Stimulated activated CD4-positive, alpha-beta T cell treated with anti-CD3 and anti-CD28 coated beads, Interleukin-1b, Interleukin-23, amount 100 ng/mL, for 48 hours (primary cell): ENCODE measurements at regions not wholly inside any gene's neighbourhood (a gene's known extent, or its start where the extent isn't known, plus 50 kb on each side); places are given as distances from the start of the nearest gene placed in this dataset.

Experiments used
- DNase-seq: peaks from one replicate; pipeline ENCODE4 v3.0.0-alpha.2; 2020

DNA sequence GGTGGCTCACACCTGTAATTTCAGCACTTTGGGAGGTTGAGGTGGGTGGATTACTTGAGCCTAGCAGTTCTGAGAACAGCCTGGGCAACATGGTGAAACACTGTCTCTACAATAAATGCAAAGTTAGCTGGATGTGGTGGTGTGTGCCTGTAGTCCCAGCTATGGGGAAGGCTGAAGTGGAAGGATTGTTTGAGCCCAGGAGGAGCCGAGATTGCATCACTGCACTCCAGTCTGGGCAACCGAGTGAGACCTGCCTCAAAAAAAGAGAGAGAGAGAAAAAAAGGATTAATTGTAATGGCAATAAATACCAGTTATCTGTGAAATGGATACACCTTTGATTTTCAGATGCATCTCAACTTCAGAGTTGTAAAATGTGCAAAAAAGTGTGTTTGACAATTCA lies 58.8 kb downstream of the SPRY1 start:
- no peak for DNase-seq

DNA sequence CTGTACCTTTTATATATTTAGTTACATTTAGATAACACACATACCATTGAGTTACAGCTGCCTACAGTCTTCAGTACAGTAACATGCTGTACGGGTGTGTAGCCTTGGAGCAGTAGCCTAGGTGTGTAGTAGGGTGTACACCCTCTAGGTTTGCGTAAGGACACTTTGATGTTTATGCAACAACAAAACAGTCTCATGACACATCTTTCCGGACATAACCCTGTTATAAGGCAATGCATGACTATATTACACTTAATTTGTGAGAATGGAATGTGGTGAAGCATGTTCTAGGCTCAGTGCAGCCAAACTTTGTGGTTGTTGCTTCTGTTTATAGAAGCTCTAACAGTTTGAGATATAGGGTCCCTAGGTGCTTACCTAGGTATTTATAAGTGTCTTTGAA lies 65.4 kb downstream of the SPRY1 start:
- DNase-seq, result no peak

DNA sequence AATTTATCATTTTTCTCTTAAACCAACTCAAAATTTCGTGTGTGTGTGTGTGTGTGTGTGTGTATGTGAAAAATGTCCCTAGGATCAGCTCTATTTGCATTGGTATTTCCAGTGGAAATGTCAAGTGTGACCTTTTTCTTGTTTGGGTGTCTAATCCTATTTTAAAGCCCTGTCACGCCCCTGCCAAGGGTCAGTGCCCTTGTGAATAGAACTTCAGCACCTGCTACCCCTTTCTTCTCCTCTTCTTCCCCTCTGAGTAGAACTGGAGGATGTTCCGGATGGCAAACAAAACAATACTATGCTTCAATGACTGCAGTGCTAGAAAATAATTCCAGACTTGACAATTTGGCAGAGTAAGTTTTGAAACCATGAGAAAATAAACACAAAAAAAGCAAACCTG lies 67.3 kb downstream of the SPRY1 start:
- DNase-seq, result no peak

DNA sequence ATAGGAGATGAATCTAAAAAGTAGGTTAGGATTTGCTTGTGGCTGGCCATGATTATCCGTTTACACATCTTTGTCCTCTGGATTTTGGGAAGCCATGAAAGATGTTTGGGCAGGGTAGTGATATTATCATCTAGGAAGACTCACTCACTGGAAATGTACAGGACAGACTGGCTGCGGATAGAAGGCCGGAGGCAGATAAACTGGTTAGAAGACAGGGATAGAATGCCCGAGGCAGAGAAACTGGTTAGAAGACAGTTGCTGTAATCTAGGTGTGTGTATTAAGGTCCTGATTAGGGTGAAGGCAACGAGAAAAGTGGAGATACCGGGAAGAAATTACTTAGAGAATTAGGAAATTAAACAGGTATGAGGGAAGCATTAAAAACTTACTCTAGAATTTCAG lies 68.8 kb downstream of the SPRY1 start:
- DNase-seq, result no peak

DNA sequence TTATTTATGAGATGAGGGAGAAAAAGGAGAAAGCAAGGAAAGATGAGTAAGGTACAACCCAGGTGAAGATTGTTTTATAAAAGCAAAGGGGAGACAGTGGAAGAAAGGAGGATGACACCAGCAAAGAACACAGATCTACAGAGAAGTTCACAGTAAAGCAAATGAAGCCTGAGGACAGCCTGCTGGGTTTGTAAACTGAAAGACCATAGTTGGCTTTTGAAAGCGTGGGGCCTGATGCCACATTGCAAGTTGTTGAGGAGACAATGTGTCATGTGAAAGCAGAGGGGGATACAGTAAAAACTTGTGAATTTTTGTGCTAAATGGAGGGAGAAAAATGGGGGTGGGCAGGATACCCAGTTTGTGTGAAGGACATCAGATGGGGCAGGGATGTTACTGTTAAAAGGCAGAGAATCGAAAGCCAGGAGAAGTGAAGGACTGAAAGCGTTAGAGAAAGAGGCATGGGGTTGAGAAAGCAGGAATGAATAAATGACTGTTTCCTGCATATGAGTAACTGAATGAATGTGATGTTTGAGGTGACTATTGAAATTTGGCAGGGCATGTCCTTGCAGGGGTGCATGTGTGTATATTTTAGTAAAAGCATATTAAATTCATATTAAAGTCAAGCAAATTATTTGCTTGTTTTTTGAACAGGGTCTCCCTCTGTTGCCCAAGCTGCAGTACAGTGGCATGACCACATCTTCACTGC lies 69.6 kb downstream of the SPRY1 start:
- DNase-seq, result no peak

DNA sequence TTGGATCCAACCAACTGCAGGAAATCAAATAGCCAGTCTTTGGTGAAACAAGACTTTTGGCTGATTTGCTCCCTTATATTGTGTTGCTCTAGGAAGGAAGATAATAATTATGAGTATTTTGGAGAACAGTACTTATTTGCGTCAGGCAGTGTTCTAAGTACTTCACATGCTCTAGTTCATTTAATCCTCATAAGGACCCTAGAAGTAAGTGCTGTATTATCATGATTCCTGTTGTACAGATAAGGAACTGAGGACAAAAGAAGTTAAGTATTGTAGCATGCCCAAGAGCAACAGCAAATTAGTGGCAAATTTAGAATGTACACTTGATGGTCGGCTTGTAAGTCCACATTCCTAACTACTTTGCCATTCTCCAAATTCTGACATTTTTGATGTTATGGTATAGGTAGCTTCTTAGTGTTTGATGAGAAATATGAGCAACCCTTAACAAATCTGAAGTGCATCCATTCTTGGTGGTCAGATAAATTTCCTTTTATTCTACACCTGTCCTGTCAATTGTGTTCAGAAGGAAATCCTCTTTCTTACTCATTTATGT lies 72.0 kb downstream of the SPRY1 start:
- no peak for DNase-seq

DNA sequence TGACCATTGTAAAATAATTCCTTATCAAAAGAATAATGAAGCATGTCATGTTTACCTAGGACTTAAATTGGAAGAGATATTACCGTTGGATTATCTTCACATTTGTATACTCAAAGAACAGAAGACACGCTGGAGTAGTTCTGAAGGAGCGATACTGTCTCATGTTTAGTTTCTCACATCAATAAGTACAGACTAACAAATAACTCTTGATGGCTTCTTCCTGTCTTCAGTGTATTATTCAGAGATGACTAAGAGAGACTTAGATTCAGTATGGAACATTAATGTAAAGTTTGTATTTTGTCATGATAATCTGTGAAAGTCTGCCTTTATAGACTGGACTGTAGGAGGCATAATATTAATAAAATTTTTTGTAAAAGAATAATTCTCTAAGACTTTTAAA lies 72.7 kb downstream of the SPRY1 start:
- DNase-seq, result no peak

DNA sequence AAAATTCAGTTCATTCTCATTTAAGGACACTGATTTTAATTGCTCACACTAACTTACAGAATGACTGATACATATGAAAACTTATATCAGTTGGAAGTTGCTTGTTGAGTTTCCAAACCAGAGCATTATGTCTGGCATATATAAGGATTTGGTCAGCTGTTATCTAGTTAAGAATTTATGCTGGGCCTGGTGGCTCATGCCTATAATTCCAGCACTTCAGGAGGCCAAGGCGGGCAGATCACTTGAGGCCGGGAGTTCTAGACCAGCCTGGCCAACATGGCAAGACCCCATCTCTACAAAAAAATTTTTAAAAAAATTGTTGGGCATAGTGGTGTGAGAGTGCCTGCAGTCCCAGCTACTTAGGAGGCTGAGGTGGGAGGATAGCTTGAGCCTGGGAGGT lies 73.1 kb downstream of the SPRY1 start:
- DNase-seq, result no peak

DNA sequence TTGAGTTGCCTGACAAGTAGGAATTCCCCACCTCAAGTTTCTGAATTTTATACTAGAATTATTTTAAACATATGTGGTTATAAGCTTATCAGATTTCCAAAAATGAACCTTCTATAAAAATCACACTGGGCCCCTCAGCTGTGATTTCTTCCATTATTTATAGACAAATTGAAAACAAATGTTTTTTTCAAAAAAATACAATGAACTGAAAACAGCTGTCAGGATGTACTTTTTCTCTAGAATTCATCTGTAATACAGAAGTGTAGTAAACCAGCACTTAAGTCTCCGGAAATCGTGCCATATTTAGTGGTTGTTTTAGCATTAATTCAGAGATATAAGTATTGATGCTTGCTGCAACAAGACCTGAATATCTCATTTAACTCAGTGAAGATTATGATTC lies 74.0 kb downstream of the SPRY1 start:
- no peak for DNase-seq

DNA sequence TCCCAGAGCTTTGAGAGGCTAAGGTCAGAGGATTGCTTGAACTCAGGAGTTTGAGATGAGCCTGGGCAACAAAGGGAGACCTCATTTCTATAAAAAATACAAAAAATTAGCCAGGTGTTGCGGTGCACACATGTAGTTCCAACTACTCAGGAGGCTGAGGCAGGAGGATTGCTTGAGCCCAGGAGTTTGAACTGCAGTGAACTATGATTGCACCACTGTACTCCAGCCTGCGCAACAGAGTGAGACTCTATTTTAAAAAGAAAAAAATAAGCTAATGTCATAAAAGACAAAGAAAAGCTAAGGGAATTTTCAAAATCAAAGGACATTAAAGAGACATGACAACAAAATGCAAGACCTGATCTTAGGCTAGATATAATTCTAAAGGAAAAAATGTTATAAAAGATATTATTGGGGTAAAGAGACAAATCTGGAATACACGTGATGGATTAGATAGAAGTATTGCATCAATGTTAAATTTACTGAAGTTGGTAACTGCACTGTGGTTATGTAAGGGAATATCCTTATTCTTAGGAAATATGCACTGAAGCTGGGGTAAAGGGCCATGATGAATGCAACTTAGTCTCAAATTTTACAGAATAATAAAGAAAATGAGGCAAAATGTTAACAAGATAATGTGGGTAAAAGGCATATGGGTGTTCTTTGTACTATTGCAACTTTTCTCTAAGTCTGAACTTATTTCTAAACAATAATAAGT lies 75.2 kb downstream of the SPRY1 start:
- DNase-seq, result no peak

DNA sequence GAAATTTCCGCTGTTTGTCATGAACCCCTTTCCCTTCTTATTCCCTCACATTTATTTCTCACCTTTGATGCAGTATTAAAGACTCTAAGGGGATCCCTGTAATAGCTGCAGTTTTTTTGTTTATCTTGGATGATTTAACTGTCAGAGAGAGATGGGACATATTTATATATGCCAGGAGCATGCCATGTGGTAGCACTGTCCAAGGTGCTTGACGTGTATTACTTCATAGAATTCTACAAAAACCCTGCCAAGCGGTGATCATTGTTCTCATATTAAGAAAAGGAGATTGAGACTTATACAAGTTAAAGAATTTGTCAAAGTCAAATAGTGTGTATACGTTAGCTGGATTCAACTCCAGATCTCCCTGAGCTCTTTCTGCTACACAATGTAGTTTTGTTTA lies 78.2 kb downstream of the SPRY1 start:
- DNase-seq, result no peak

DNA sequence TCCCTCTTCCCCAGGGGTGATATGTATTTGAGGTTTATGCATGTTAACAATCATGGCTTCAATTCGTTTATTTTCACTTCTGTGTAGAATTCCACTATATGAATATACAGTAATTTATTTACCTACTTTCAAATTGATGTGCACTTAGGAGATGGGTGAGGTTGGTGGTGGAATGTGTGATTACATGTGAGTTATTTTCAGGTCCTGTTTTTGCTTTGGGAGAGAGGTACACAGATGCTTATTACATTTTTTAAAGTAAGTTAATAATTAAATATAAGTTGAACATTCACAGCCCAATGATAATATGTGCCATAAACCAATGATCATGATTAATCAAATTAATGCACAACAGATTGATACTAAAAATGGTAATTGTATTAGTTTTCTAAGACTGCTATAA lies 79.5 kb downstream of the SPRY1 start:
- DNase-seq, result no peak

DNA sequence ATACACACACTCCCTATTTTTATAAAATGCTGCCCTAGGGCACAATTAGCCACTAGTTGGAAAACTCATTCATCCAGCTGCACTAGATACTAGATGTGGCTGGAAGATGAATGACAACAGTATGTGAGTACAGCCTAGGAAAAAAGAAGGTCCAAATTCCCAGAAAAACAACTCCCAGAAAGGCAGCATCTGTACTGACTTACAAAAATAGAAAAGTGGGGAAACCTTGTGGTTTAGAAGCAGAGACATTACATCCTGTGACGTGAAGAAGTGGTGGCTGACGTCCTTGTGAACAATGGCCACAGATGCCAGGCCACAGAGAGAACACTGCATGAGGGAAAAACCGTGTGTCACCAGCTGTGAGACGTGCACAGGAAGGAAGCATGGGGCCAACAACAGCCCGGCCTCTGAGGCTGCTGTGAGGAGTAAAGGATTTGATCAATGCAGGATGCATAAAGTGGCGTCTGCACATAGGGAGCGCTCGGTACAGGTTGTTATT lies 81.2 kb downstream of the SPRY1 start:
- peak; percentile 59 for DNase-seq

DNA sequence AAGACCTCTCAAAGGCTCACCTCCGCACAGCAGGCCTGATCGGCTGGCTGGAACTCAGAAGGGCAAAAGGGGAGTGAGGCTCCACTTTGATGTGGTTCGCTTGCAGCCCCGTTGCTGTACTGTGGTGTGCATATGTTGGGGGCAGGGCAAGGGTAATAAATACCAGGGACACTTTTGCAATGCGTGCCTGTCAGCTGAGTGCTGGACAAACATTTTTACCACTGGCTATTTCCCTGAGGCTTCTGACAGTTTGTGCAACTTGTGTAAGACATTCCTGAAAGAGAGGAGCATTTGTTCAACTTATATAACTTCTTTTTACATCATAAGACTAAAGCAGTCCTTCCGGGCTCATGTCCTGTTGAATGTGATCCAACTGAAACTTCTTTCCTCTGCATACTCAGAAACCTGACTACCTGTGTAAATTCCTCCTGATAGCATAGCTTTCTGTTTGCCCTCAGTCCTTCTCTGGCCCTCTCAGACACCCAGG lies 82.3 kb downstream of the SPRY1 start:
- DNase-seq, result no peak

DNA sequence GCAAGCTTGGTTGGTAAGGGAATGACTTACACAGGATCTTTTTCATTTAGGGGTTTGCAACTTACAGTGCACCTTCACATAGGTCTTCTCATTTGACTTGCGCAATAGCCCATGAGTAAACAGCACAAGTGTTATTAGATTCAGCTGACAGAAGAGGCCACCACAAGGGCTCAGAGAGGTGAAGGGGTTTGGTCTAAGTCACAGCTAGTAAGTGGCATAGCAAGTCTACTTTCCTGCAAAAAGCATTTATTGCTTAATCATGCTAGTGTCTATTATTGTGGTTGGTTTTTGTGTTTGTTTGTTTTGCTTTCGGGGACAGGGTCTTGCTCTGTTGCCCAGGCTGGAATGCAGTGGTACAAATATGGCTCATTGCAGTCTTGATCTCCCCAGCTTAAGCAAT lies 83.3 kb downstream of the SPRY1 start:
- DNase-seq, result no peak

DNA sequence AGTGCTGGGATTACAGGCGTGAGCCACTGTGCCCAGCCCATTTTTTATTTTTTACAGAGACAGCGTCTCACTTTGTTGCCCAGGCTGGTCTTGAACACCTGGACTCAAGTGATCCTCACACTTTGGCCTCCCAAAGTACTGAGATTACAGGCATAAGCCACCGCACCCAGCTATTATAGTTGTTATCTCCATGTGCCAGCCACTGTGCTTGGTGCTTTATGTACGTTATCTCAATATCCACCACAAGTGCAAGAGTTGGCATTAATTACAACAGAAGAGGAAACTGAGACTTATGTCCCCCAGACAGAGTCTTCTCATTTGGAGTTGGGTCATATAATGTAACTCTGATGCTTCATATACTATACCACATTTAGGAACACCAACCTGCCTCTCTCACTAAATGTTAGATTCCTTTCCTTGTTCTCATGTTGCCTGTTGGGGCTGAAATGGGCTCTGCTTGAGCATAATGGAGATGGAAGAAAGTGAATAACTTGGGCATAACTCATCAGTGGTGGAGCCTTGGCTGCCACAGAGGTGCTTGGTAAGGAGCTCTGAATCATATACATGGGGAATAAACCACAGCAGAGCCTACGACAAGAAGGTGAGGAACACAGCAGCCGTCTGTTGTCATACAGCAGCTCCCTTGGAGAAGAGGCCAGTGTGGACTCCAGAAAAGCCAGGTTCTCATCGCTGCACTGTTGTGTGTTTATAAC lies 84.3 kb downstream of the SPRY1 start:
- no peak for DNase-seq

DNA sequence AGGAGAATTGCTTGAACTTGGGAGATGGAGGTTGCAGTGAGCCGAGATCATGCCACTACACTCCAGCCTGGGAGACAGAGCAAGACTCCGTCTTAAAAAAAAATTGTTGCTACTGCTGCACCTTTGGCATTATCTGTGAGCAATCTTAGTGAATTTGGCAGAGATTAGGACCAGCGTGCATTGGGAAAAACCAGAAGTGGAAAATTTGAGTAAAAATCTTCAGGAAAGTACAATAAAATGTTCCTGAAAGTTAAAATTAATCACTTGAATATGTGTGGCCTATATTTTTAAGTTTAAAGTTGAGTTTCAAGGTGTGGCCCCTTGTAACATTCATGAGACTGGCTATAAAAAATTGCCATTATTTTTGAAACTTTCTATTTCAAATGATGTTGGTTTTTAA lies 85.1 kb downstream of the SPRY1 start:
- DNase-seq, result no peak

DNA sequence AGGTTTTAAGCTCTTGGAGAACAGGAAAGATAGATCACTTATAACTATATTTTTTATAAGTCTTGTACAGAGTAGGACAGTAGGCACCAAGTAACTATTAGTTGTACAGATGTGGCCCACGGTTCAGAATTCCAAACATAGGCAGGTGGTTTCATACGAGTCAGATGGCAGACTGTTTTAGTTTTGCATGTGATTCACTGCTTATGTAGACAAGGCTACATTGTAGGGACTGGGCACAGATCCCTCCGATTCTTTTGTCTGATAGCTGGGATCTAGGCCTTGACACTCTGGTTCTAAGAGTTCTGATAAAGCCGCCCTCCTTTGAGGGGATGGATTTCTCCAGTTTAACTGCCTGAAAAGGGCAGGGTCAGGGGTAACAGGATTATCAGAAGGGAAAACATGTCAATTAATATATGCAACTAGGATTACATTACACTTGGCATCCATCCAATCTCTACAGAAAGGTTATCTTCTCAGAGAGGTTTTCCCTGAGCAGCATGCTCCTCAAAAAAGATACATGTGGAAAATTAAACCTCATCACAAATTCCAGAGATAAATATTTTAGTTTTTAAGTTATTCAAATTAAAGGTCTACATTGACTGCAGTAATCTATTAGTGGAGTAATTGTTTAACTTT lies 87.8 kb downstream of the SPRY1 start:
- DNase-seq, result no peak

DNA sequence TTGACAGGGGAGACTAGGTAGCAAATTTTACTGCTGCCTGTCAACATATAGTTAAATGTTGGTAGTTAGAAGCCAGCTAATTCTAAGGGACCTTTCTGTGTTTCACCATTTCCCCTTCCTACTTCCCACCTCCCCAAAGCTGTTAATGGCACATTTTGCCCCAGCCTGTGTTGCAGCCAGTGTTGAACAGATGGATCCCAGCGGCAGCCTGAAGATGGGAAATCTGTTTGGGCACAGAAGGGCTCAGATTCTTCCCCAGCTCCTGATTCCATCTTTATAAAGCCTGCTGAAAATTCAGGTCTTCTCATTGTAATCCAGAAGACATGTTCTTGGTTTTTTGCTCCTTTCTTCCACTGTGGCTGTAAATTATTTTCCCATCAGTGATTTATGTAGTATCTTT lies 89.0 kb downstream of the SPRY1 start:
- no peak for DNase-seq

DNA sequence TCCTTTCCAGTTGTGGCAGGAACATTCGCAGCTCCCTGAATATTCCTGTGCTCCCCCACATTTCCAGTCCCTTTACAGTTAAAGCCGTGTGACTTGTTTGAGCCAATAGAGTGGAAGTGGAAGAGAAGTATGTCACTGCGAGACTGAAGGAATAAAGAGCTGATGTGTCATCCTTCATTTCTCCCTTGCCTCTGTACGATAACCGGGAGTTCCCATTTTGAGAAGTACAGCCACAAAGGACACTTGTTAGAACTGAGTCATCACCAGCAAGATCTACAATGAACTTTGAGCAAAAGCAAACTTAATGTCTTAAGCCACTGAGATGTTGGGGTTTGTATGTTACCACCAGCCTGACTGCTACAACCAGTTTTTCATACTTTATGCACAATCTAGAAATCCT lies 92.3 kb downstream of the SPRY1 start:
- DNase-seq, result no peak

DNA sequence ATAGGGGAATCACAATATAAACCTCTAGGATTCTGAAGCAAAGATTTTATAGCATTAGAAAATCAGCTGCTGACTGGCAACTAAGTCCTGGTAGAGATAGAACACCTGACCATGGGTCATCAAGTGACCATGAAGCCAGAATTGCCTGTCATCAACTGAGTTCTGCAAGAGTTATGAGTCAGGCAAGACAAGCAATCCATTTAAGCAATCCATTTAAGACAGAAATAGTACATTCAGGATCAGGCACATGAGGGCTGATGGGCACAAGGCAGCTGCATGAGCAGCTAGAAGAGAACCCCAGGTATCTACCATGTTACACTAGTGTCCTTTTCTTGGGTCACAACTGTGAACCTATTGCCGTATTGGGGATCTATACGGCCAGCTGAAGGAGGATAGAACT lies 98.9 kb downstream of the SPRY1 start:
- no peak for DNase-seq

DNA sequence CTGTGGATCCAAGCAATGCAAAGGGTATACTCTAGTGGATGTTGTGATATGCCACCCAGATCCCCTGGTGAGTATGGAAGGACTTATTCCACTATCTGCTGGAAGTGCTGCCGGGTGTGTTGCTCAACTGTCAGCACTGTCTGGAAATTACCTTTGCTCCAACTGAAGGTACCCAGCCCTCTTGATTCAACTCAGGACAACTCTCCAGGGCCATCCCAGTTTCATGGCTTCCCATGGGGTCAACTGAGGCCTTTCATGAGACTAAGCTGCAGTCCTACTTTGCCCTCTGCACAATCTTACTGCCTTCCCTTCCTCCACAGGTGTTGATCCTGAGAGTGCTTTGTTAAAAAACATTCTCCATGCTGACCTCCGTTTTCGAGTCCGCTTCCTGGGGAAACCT lies 99.8 kb downstream of the SPRY1 start:
- DNase-seq, result no peak

DNA sequence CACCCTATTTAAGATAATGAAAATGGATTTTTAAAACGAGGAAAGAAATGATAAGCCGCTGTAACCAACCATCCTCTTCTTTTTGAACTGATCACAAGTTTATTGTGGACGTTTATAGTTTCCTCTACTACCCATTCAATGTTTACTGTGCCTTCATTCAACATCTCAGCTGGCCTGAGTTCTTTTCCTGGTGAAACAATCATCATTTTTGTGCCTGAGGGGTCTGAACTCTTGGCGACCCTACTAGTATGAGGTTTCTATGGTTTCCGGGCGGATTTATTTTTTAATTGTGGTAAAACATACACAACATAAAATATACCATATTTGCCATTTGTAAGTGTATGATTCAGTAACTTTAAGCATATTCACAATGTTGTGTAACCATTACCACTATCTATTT lies 100.7 kb downstream of the SPRY1 start:
- no peak for DNase-seq
